Activated T-cell treated with anti-CD3 and anti-CD28 coated beads for 4 hours (primary cell): ENCODE measurements at regions not wholly inside any gene's neighbourhood (a gene's known extent, or its start where the extent isn't known, plus 50 kb on each side); places are given as distances from the start of the nearest gene placed in this dataset.

ENCODE experiments used
- DNase-seq: peaks from one replicate; pipeline ENCODE4 v3.0.0-alpha.2; 2020

DNA sequence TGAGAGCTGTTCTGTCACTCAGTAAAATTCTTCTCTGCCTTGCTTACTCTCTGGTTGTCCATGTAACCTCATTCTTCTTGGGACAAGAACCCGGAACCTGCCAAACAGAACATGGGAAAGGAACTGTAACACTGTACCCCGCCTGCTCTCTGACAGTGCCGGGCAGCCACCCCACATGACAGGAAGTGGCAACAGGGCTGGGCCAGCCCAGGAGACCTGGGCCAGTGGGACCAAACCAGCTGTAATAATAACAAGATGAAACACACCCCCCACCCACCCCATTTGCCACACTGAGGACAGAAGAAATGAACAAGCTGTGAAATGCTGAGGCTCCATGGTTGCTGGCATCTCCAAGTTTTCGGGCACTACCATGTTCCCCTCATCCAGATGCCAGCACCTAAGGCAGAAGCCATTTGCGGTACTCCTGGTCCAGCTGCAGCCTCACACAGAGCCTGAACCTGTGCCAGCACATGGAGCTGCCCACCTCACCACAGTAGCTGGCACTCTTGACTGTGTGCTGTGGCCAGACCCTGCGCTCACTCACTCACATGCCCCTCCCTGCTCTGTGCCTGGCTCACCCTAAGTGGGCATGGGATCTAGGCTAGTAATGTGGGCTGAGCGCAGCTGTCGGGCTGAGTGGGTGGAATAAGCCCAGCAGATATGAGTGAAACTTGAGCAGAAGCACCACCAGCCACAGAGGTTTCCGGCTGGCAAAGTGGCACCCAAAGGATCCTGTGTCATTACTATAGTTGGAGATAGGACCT, 126.2 kb upstream of the UGT8 start:
- DNase-seq = no peak

DNA sequence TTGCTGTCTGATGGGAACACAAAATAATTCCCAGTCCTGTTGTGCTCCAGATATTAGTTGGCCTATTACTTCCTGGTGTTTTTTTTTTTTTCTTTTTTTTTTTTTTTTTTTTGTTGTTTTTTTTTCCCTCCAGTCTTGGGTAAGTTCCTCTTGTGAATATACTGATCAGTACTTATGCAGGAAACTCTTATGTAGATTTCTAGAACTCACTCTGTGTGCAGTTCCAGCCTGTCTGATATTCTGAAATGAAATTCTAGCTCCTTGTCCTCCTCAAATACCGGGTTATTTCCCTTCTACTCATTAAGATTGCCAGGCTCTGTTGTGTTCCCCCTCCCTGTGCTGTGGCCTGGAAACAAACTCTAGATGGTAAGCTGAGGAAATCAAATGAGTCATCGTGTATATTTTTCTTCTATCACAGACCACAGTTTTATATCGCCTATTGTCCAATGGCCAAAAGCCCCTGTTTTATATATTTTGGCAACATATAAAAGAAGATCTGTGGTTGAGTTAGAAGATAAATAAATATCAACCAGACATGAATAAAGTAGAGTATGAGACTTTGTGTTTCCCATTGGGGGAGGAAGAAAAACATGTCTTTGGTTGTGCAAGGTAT, 124.3 kb upstream of the UGT8 start:
- DNase-seq = no peak

DNA sequence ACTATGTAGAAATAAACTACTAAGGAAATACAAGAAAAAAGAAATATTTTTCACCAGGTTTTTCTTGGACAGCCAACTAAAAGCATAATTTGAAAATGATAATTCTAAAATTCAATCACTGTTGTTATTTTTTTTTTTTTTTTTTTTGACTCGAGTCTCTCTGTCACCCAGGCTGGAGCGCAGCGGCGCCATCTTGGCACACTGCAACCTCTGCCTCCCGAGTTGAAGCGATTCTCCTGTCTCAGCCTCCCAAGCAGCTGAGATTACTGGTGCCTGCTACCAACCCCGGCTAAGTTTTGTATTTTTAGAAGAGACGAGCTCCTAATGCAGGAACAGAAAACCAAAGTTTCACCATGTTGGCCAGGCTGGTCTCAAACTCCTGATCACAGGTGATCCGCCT, 122.3 kb upstream of the UGT8 start:
- no peak for DNase-seq

DNA sequence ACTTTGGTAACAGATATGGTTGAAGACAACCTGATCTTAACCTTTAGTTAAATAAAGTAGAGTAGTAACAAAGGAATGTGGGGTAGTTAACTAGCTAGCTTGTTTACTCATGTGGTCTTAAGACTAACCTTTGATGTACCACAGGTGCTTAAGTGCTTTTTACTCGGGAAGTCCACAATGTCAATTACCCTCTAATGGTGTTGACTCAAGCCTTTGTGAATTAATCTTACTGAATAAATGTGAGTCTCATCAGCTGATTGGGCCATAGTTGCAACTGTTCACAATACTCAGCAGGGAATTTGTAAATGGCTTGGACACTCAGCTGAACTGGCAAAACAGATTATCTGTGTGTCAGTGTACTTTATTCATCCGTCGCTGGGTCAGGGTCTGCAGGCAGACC, 119.0 kb upstream of the UGT8 start:
- DNase-seq = no peak

DNA sequence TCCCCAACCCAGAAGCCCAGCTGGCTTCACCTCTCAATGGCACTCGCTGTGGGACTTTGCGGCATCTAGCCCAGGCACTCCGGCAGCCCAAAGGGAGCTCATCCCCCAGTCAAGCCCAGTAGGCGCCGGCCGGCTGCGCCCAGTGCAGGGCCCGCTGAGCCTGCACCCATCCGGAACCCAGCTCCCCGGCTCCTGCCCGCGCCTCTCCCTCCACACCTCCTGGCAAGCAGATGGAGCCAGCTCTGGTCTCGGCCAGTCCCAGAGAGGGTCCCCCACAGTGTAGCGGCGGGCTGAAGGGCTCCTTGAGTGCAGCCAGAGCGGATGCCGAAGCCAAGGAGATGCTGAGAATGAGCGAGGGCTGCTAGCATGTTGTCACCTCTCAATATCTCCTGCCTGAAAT, 116.8 kb upstream of the UGT8 start:
- DNase-seq = no peak

DNA sequence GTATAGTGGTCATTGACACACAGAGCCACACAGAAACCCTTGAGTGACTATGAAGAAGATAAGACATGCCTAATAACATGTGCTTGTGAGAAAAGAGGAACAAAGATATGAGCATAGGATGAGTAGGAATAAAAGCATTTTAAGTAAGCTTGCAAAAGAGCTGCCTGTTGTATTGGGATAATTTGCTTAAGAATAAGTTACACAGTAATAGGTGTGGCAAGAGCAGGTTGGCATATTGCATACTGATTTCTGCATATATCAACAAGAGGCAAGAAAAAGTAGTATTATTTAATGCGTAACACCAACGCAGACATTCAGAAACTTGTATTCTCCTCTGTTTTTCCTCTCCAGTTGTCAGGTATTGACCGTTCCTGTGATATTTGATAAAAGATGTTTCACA, 111.5 kb upstream of the UGT8 start:
- no peak for DNase-seq

DNA sequence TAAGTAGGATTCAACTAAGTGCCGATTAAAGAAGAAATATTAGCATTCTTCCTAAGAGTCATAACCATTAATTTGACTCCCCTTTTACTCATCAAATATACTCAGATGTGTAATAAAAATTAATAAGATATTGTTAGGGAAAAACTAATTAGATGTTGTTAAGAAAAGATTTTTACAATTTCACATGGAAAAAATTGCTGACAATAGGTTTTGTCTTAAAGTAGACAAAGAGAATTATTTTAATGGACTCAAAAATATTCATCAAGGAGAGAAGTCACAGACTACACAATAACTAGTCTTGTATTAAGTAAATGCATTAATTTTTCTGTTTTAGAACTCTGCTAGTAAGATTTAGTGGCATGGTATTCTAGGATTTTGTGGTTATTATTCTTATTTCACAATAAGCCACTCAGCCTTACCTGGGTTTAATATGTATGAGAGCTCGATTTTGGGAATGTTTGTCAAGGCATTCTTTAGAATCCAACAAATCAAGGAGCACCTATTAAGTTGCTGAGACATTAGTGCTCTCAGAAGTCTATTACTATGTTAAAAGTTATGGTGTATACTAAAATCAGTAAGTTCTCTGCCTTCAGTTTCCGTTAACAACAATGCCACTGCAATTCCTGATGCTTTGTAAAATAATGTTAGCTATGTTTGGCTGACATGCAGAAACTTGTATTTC, 110.2 kb upstream of the UGT8 start:
- DNase-seq = no peak

DNA sequence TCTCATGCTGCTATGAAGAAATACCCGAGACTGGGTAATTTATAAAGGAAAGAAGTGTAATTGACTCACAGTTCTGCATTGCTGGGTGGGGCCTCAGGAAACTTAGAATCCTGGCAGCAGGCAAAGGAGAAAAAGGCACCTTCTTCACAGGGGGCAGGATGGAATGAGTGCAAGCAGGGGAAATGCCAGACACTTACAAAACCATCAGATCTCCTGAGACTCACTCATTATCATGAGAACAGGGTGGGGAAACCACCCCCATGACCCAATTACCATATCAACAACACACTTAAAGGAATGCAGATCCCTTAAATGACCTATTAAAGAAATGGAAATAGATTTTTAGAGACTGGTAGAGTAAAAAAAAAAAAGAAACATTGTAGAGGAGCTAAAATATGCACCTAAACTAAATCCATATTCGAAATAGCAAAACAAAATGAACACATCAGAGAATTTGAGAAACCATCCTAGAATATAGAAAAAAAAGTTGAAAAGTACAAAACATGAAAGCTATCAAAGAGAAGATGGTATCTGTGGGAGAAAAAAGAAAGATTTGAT, 104.3 kb upstream of the UGT8 start:
- no peak for DNase-seq

DNA sequence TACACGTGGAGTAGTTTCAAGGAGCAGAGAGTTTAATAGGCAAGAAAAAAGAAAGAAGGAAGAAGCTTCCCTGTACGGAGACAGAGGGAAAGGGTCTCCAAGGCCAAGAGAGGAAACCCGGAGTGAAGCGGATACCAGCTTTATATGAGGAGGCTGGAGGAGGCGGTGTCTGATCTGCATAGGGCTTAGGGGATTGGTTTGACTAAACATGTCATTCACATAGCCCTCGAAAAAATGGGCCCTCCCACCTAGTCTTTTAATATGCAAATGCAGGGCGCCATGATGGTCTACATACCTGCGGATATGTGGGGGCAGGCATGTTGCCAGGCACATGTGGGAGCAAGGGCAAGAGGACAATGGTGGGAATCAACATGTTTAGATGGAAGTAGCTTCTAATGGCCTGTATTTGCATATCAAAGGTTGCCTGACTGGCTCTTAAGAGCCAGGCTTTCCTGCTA, 103.1 kb upstream of the UGT8 start:
- no peak for DNase-seq

DNA sequence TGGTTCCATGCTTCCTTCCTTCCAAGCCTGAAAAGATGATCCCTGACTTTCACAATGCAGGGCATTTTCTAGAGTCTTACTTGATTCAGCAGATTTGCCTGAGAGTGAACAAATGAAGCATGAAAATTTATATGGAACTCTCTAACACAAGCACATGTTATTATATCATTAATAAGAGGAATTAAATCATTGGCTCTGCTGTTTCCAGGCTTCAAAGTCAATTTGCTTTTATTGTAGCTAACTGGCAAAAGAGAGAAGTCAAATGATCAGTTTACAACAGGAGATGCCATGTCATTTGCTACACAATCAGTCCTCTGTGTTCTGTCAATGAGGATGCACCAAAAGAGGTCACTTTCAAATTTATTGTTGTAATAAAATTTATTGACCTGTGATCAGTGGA, 101.5 kb upstream of the UGT8 start:
- DNase-seq = no peak

DNA sequence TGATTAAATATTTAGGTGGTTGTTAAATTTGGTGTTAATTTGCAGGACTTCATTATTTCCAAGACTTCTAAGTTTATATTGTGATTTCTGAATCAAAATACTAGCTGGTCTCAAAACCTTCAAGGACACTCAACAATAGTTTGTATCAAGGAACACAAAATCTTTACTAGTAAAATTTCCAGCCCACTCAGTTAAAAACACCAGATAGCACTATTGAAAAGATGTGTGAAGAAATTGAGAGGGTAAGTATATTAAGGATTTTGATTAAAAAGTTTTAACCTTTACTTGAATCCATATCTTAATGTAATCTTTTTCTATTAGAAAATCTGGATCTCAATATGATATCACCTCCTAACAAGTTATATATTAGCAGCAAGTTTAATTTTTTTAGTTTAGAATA, 89.3 kb upstream of the UGT8 start:
- no peak for DNase-seq

DNA sequence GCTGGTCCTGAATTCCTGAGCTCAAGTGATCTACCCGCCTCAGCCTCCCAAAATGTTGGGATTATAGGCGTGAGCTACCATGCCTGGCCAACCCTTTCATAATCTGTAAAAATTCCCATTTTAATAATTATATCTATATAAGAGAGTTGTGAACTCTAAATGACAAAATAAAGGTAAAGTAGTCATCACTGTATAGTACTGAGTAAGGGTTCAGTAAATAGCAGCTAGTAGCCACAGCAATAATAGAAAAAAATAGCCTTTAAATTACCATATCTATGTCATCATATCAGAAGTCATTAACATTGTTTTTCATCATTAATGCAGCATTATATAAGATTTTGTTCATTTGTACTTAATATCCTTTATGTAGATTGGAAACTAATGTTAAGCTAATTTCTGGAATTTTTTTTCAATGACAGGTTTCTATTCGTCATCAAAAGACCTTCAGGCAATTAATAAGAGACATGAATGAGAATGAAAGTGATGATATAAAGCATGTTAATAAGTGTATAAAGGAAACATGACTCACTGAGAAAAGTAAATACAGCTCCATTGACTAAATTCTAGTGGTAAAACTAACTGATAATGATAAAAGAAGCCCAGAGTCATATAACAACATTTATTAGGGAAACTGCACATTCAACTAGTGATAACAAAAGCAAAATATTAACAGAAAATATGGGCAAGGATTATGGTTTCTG, 85.9 kb upstream of the UGT8 start:
- no peak for DNase-seq

DNA sequence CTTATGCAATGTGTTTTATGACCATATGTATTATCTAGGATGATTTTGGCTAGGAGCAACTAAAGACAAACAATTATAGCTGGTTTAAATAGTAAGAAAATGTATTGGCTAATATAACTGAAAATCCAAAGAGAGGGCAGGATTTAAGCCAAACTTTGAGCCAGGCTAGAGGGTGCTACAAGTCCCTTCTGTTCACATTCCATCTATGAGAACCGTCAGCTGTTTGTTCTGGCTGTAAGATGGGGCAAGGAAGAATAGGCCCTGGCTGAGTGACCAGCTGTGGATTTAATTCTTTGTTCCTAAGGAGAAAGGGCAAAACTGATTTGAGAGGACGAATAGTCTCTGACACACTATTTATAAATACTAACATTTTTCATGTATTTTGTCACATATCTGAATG, 79.2 kb upstream of the UGT8 start:
- no peak for DNase-seq

DNA sequence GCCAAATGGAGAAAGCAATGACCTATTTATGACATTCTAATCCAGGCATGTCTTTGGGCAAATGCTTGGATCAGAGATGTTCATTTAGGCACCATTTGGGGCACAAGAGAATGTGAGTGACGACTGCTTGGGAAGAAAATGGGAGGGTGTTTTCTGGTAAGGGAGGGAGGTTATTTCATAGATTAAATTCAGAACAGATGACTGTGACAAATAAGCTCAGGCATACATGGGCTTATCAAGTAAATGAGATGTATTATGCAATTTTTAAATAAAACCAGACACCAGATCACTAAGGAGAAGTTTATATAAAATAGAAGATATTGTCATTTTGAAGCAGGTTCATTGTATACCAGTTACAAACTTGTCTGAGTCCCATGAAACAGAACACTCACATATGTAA, 71.4 kb upstream of the UGT8 start:
- DNase-seq = no peak

DNA sequence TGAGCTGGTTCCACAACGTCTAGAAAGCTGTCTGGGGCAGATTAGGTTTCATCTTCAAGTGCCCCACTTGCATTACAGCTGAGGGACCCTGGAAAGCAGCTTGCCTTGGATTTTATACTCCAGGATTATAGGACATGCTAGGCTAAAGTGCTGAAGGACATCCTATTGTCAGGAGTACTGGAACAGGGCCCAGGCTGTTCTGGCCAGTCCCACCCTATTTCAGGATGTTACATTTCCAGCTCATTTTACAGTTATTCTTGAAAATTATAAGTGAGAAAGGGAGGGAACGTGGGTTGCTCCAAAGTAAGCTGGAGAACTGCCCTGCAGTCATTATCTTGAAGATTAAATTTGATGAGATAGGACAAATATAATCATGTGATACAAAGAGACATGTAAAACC, 71.0 kb upstream of the UGT8 start:
- DNase-seq = no peak

DNA sequence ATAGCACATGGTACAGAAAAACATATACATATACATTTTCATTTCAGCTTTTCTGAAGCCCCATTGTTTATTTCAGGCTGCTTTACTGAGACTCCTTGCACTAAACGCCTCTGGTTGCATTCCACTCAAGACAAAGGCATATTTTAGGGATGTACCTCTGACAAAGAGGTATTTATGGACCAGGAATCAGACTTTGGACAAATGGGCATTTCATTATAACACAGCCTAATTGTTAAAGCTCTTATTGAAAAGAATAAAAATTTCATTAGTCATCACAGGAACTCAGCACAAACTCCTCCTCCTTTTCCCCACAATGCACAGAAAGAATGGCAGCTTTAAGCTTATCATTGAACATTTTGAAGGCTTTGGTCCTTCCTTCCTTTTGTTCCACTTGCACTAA, 62.9 kb upstream of the UGT8 start:
- no peak for DNase-seq

DNA sequence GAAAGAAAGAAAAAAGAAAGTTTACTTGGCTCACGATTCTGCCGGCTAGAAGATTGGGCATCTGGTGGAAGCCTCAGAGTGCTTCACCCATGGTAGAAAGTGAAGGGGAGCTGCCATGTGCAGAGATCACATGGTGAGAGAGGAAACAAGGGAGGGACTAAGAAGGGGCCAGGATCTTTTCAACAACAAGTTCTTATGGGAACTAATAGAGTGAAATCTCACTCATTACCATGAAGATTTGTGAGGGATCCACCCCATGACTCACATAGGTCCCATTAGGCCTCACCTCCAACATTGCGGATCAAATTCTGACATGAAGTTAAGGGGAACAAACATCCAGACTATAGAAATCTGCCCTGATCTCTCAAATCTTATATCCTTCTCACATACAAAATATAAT, 61.3 kb upstream of the UGT8 start:
- no peak for DNase-seq

DNA sequence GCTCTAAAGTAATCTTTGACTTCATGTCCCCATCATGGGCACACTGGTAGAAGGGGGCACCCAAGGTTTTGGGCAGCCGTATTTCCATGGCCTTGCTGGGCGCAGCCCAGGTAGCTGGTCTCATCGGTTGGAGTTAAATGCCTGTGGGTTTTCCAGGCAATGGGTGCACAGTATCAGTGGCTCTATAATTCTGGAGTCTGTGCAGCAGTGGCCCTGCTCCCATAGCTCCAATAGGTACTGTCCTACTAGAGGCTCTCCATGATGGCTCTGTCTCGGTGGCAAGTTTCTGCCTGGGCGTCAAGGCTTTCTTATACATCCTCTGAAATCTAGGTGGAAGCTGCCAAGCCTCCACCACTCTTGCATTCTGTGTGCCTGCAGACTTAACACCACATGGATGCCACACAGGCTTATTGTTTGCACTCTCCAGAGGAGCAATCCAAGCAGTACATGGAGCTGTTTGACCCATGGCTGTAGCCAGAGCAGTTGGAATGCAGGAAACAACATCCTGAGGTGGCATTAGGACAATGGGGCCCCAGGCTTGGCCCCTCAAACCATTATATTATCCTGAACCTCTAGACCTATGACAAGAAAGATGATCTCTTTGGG, 60.5 kb upstream of the UGT8 start:
- DNase-seq = no peak

DNA sequence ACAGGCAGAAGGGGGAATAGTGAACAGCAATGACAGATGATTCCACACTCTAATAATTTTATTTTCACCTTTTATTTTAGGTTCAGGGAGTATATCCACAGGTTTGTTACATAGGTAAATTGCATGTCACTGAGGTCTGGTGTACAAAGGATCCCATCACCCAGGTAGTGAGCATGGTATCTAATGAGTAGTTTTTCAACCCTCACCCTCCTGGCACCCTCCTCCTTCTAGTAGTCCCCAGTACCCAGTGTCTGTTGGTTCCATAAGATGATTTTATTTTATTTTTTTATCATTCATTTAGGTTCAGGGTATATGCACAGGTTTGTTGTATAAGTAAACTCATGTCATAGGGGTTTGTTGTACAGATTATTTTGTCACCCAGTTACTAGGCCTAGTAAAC, 58.6 kb upstream of the UGT8 start:
- no peak for DNase-seq

DNA sequence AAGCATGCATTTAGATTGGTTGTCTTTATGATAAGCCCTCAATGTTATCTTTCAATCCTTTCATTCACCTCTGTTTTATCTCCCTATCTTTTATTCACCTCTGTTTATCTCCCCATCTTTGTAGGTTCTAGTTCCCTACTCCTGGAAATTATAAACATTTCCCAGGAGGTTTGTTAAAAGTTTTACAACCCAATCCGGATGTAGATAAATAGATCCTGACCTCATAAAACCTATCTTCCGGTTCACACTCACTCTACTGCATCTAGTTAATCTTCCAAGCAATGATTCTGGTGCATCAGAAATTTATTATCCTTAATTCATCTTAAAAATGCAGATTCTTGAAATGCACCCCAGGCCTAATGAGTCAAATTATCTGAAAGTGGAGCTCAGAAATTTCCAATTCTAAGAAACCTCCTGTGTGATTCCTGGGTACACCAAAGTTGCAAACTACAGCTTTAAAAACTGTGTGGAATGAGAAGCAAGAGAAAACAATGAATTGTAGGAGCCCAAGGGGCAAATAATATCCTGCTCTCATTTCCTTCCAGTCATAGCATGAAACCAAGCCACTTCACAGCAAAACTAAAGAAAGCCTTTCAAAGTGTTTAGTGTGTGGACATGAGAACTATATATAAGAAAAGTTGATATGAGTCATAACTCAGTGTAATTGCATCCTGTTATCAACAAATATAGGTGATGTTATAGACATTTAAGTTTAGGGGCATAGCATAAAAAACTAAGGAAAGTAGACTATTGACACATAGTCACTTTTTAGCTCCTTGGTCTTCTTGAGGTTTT, 51.1 kb upstream of the UGT8 start:
- no peak for DNase-seq
